ENCODE measurements at regions not wholly inside any gene's neighbourhood (a gene's known extent, or its start where the extent isn't known, plus 50 kb on each side); places are given as distances from the start of the nearest gene placed in this dataset.

- WGBS, 2 donors = 67 to 71% methylated on average over 1 of the region's 1 CpG
- DNase-seq = no peak
- Histone ChIP-seq H3K36me3 (ENCODE audit: low read depth, missing control alignments) (no peaks in the 10 kb centered on the region), H3K27ac (no peak overlapping the region), H3K4me1 (no peaks in the 10 kb centered on the region), H3K9me3 (no peaks in the 10 kb centered on the region), H3K27me3 (no peaks in the 10 kb centered on the region), H3K4me3 (no peak overlapping the region)
- no peak for TF ChIP-seq CTCF (IDR thresholded peaks at IDR 0.05)
- TF ChIP-seq POLR2A (IDR thresholded peaks at IDR 0.05) = no peak
- intact Hi-C loops (cut with DNase I; ENCODE audit: low total_unique reads) = no loop called here
These were observed 153.8 kb upstream of the AKR1E2 start for GRCh38 chr10:4672201-4672600.

- intact Hi-C loops (cut with DNase I; ENCODE audit: low total_unique reads) = no loop called here
- H3K4me1 ChIP-seq = no peaks in the 10 kb centered on the region
- no peaks in the 10 kb centered on the region for H3K9me3 ChIP-seq
- WGBS, 2 donors = 86 to 92% methylated on average over 9 of the region's 9 CpGs
- H3K4me3 ChIP-seq = no peak overlapping the region
- no peak for DNase-seq
- no peak overlapping the region for H3K27ac ChIP-seq
- no peaks in the 10 kb centered on the region for H3K27me3 ChIP-seq
- TF ChIP-seq POLR2A (IDR thresholded peaks at IDR 0.05) = no peak
- no peak for TF ChIP-seq CTCF (IDR thresholded peaks at IDR 0.05)
- H3K36me3 ChIP-seq (ENCODE audit: low read depth, missing control alignments) = no peaks in the 10 kb centered on the region
These were observed 154.4 kb upstream of the AKR1E2 start for GRCh38 chr10:4671451-4672145.

- Histone ChIP-seq H3K4me1 (no peaks in the 10 kb centered on the region), H3K4me3 (no peak overlapping the region), H3K9me3 (no peaks in the 10 kb centered on the region), H3K36me3 (ENCODE audit: low read depth, missing control alignments) (no peaks in the 10 kb centered on the region), H3K27me3 (no peaks in the 10 kb centered on the region), H3K27ac (no peak overlapping the region)
- DNase-seq = no peak
- intact Hi-C loops (cut with DNase I; ENCODE audit: low total_unique reads) = no loop called here
- TF ChIP-seq CTCF (IDR thresholded peaks at IDR 0.05) (no peak), POLR2A (IDR thresholded peaks at IDR 0.05) (no peak)
These were observed 155.3 kb upstream of the AKR1E2 start for GRCh38 chr10:4670737-4671136.

GRCh38 chr10:4669585-4669984 is 156.4 kb upstream of the AKR1E2 start:
- Histone ChIP-seq H3K4me1 (no peaks in the 10 kb centered on the region), H3K36me3 (ENCODE audit: low read depth, missing control alignments) (no peaks in the 10 kb centered on the region), H3K4me3 (no peak overlapping the region), H3K27me3 (no peaks in the 10 kb centered on the region), H3K9me3 (no peaks in the 10 kb centered on the region), H3K27ac (no peak overlapping the region)
- TF ChIP-seq CTCF (IDR thresholded peaks at IDR 0.05) = no peak
- no peak for TF ChIP-seq POLR2A (IDR thresholded peaks at IDR 0.05)
- 87 to 94% methylated on average over 2 of the region's 2 CpGs for WGBS, 2 donors
- no peak for DNase-seq
- intact Hi-C loops (cut with DNase I; ENCODE audit: low total_unique reads) = no loop called here

All from testis (tissue), 2 donors.